H1 (cell line): ENCODE measurements at regions not wholly inside any gene's neighbourhood (a gene's known extent, or its start where the extent isn't known, plus 50 kb on each side); places are given as distances from the start of the nearest gene placed in this dataset.

Source experiments
- CTCF ChIA-PET: fragments of 300-600 bp; sonication (Branson Sonifier 250); formaldehyde crosslinking; loops from one replicate; lab custom pipeline; 2021; ENCODE audit not compliant: partially characterized antibody; lab: Charles Lee
- POLR2A ChIA-PET: fragments of 300-600 bp; sonication (Branson Sonifier 250); formaldehyde crosslinking; loops from one replicate; lab custom pipeline; 2021; ENCODE audit warnings: inconsistent platforms; ENCODE audit not compliant: partially characterized antibody; lab: Charles Lee
- DNase-seq, 2 experiments: peaks; one replicate each; pipeline versions ENCODE4 v3.0.0 to v3.0.0-alpha.2; 2010 to 2022; ENCODE audit warnings: low spot score in 2 of 2, low read depth in 1 of 2, mixed read lengths in 1 of 2
- FAIRE-seq: peaks from 2 replicates; lab custom pipeline; 2011; peaks lifted over from hg19 to GRCh38; lab: Jason Lieb, UNC
- H2AFZ ChIP-seq: 2 replicates; pipeline ENCODE4 v1.8.1; 2012; ENCODE audit warnings: low read length, inconsistent platforms
- H2AK5ac ChIP-seq: 2 replicates; pipeline ENCODE4 v1.6.1; 2013; ENCODE audit warnings: low read depth, low read length
- H2BK120ac ChIP-seq: replicated peaks from 2 replicates; pipeline ENCODE3; 2013; ENCODE audit warnings: low read depth, low read length, inconsistent platforms
- H2BK12ac ChIP-seq: 2 replicates; pipeline ENCODE4 v1.6.1; 2013; ENCODE audit warnings: low read depth, low read length
- H2BK15ac ChIP-seq: 2 replicates; pipeline ENCODE4 v1.6.1; 2013; ENCODE audit warnings: low read length
- H2BK20ac ChIP-seq: 2 replicates; pipeline ENCODE4 v1.6.1; 2013; ENCODE audit warnings: low read length
- H2BK5ac ChIP-seq: 2 replicates; pipeline ENCODE4 v1.6.1; 2013; ENCODE audit warnings: low read depth, low read length
- H3K14ac ChIP-seq: 2 replicates; pipeline ENCODE4 v1.6.1; 2013; ENCODE audit warnings: inconsistent platforms; ENCODE audit not compliant: insufficient read length
- H3K18ac ChIP-seq: 2 replicates; pipeline ENCODE4 v1.6.1; 2013; ENCODE audit warnings: low read length; ENCODE audit errors: extremely low read depth
- H3K23ac ChIP-seq: 2 replicates; pipeline ENCODE4 v1.6.1; 2013; ENCODE audit warnings: inconsistent platforms; ENCODE audit not compliant: insufficient read length
- H3K23me2 ChIP-seq: 2 replicates; pipeline ENCODE4 v1.6.1; 2013; ENCODE audit warnings: low read depth, low read length
- H3K27ac ChIP-seq: 2 replicates; pipeline ENCODE4 v1.6.1; 2011; ENCODE audit warnings: low read depth, low read length, inconsistent platforms
- H3K27me3 ChIP-seq, 4 experiments: replicated peaks in 1 of 4; 1 replicate in 1 of 4; 2 replicates in 3 of 4; pipeline versions ENCODE4 v1.6.1 to v1.8.1; 2011 to 2013; ENCODE audit warnings: low read length in 3 of 4, mild to moderate bottlenecking in 3 of 4, inconsistent platforms in 2 of 4, mixed read lengths in 2 of 4, moderate library complexity in 1 of 4; ENCODE audit not compliant: control insufficient read depth in 3 of 4, insufficient read depth in 3 of 4; ENCODE audit errors: extremely low read depth in 1 of 4
- H3K36me3 ChIP-seq, 4 experiments: 2 replicates each; pipeline versions ENCODE4 v1.6.1 to v1.8.1; 2011 to 2013; ENCODE audit warnings: mild to moderate bottlenecking in 4 of 4, low read length in 3 of 4, moderate library complexity in 2 of 4, control low read depth in 1 of 4, inconsistent platforms in 1 of 4; ENCODE audit not compliant: insufficient read depth in 4 of 4, control insufficient read depth in 2 of 4
- H3K4ac ChIP-seq: replicated peaks from 2 replicates; pipeline ENCODE3; 2013; ENCODE audit warnings: low read length, low read depth, mixed read lengths, inconsistent platforms; ENCODE audit not compliant: insufficient read length
- H3K4me1 ChIP-seq, 4 experiments: replicated peaks in 1 of 4; 1 replicate in 1 of 4; 2 replicates in 3 of 4; pipeline versions ENCODE4 v1.6.1 to v1.8.1; 2011 to 2013; ENCODE audit warnings: low read length in 3 of 4, inconsistent platforms in 2 of 4, mixed read lengths in 1 of 4; ENCODE audit not compliant: insufficient read depth in 4 of 4, control insufficient read depth in 3 of 4
- H3K4me2 ChIP-seq, 2 experiments: 2 replicates each; pipeline versions ENCODE4 v1.6.1 to v1.8.1; 2011 to 2013; ENCODE audit warnings: low read depth in 2 of 2, low read length in 2 of 2, control low read depth in 1 of 2, inconsistent platforms in 1 of 2, mild to moderate bottlenecking in 1 of 2; ENCODE audit not compliant: insufficient read depth in 1 of 2
- H3K4me3 ChIP-seq, 4 experiments: fragments of 200-600, 300-600 bp in 1 of 4; sonication (generic), shearing (Covaris generic), sonication (Bioruptor Twin) in 1 of 4; 2 replicates each; pipeline versions ENCODE4 v1.5.1 to v1.8.1; 2011 to 2016; ENCODE audit warnings: low read length in 4 of 4, low read depth in 3 of 4, control low read depth in 2 of 4, inconsistent platforms in 2 of 4, mild to moderate bottlenecking in 2 of 4, mixed read lengths in 1 of 4, moderate library complexity in 1 of 4; ENCODE audit not compliant: insufficient read depth in 2 of 4; ENCODE audit errors: extremely low read depth in 1 of 4
- H3K56ac ChIP-seq: replicated peaks from 2 replicates; pipeline ENCODE3; 2013; ENCODE audit warnings: low read depth, mild to moderate bottlenecking, mixed read lengths, low read length, inconsistent platforms; ENCODE audit not compliant: insufficient read length
- H3K79me1 ChIP-seq: 2 replicates; pipeline ENCODE4 v1.6.1; 2013; ENCODE audit warnings: low read depth, low read length, control low read depth
- H3K79me2 ChIP-seq, 2 experiments: 2 replicates each; pipeline versions ENCODE4 v1.6.1 to v1.8.1; 2012 to 2013; ENCODE audit warnings: low read length in 2 of 2, mild to moderate bottlenecking in 2 of 2, inconsistent platforms in 1 of 2; ENCODE audit not compliant: insufficient read depth in 2 of 2, control insufficient read depth in 1 of 2
- H3K9ac ChIP-seq, 4 experiments: replicated peaks in 1 of 4; 1 replicate in 1 of 4; 2 replicates in 3 of 4; pipeline versions ENCODE4 v1.6.1 to v1.8.1; 2011 to 2013; ENCODE audit warnings: low read depth in 3 of 4, low read length in 3 of 4, control low read depth in 2 of 4, mild to moderate bottlenecking in 2 of 4, moderate library complexity in 2 of 4, inconsistent platforms in 1 of 4; ENCODE audit errors: extremely low read depth in 1 of 4
- H3K9me3 ChIP-seq, 2 experiments: 2 replicates each; pipeline versions ENCODE4 v1.6.1 to v1.8.1; 2012 to 2013; ENCODE audit warnings: mild to moderate bottlenecking in 2 of 2, moderate library complexity in 2 of 2, control low read depth in 1 of 2, inconsistent platforms in 1 of 2, low read depth in 1 of 2, low read length in 1 of 2, mixed read lengths in 1 of 2; ENCODE audit not compliant: insufficient read depth in 2 of 2
- H4K20me1 ChIP-seq, 2 experiments: replicated peaks in 1 of 2; 2 replicates each; pipeline versions ENCODE3 to v1.8.1; 2011 to 2013; ENCODE audit warnings: inconsistent platforms in 2 of 2, low read length in 2 of 2, mild to moderate bottlenecking in 1 of 2; ENCODE audit not compliant: insufficient read depth in 2 of 2, control insufficient read depth in 1 of 2
- H4K5ac ChIP-seq: 2 replicates; pipeline ENCODE4 v1.6.1; 2013; ENCODE audit warnings: low read length, low read depth, mixed read lengths, inconsistent platforms; ENCODE audit not compliant: insufficient read length
- H4K8ac ChIP-seq: 2 replicates; pipeline ENCODE4 v1.8.0; 2013; ENCODE audit warnings: mild to moderate bottlenecking, moderate library complexity, low read length, inconsistent platforms; ENCODE audit not compliant: insufficient read depth; ENCODE audit errors: extremely low read depth
- H4K91ac ChIP-seq: replicated peaks from 2 replicates; pipeline ENCODE3; 2013; ENCODE audit warnings: low read length, mixed read lengths, inconsistent platforms; ENCODE audit not compliant: insufficient read length
- CEBPB ChIP-seq: IDR thresholded peaks from 2 replicates; pipeline ENCODE4 v1.6.1; 2012; ENCODE audit warnings: low read depth, low read length
- RXRA ChIP-seq: IDR thresholded peaks from 2 replicates; pipeline ENCODE4 v1.6.1; 2011; ENCODE audit warnings: low read depth, mild to moderate bottlenecking, low read length, moderate library complexity; ENCODE audit not compliant: insufficient read depth
- WGBS, 2 experiments: shearing (Covaris generic) in 1 of 2; methylation state at CpG; one replicate each; pipeline versions ENCODE4 v1.1.6 to v1.1.7; 2013 to 2015; ENCODE audit warnings: low lambda C conversion rate in 2 of 2, mixed read lengths in 2 of 2, inconsistent platforms in 1 of 2, low coverage in 1 of 2, missing lambda C conversion rate in 1 of 2; ENCODE audit not compliant: insufficient replicate concordance in 2 of 2, insufficient coverage in 1 of 2, insufficient read length in 1 of 2; ENCODE audit errors: extremely low coverage in 1 of 2, missing lambda C conversion rate in 1 of 2; 5-methylcytosine and 5-hydroxymethylcytosine counted together

GRCh38 chr2:84102274-84102673 lies 356.8 kb downstream of the SUCLG1 start:
- Histone ChIP-seq H2BK15ac (no peak overlapping the region), H2BK12ac (no peak overlapping the region), H4K5ac (no peak overlapping the region), H2AFZ (no peak overlapping the region), H3K4me2 (no peak overlapping the region), H3K14ac (no peak overlapping the region), H3K18ac (no peak overlapping the region), H2BK20ac (no peak overlapping the region), H3K4ac (no peak overlapping the region), H3K36me3 (0 out of 8 replicates have a peak, but pooled peaks cover 0 to 3% (median 0%) of the 10 kb centered on the region in 4 experiments), H3K4me3 (no peak overlapping the region), H3K23me2 (no peaks in the 10 kb centered on the region), H2BK120ac (no peak overlapping the region), H3K9ac (no peak overlapping the region), H3K79me1 (no peaks in the 10 kb centered on the region), H3K9me3 (peaks cover 16 to 18% of the 10 kb centered on the region in 2 experiments), H4K91ac (no peak overlapping the region), H2AK5ac (no peak overlapping the region), H3K79me2 (no peaks in the 10 kb centered on the region), H4K20me1 (no peaks in the 10 kb centered on the region), H2BK5ac (no peak overlapping the region), H3K27me3 (no peaks in the 10 kb centered on the region), H3K56ac (no peak overlapping the region), H4K8ac (no peak overlapping the region), H3K27ac (no peak overlapping the region), H3K4me1 (no peaks in the 10 kb centered on the region), H3K23ac (no peak overlapping the region)
- ChIA-PET CTCF (no interaction called here), POLR2A (no interaction called here)
- 92% methylated on average over 2 of the region's 2 CpGs; no CpG with 5 or more reads in 1 of the 2 experiments for WGBS, 2 experiments
- TF ChIP-seq RXRA = no peak
- TF ChIP-seq CEBPB = no peak
- FAIRE-seq = no peak
- no peak for DNase-seq
